ENCODE measurements at regions not wholly inside any gene's neighbourhood (a gene's known extent, or its start where the extent isn't known, plus 50 kb on each side); places are given as distances from the start of the nearest gene placed in this dataset.

- no peaks in the 10 kb centered on the region for H3K9me3 Mint-ChIP-seq
- POLR2A ChIA-PET, result no interaction called here
Observed at GRCh38 chr11:86180423-86180822, 64.1 kb upstream of the EED start.

GRCh38 chr11:86179646-86180064 is 64.9 kb upstream of the EED start:
- ATAC-seq (ENCODE audit: poor library complexity) (no peak), DNase-seq (no peak)
- H3K4me3 Mint-ChIP-seq, result no peak overlapping the region
- TF ChIP-seq CTCF (IDR thresholded peaks at IDR 0.05), result no peak
- H3K36me3 Mint-ChIP-seq (ENCODE audit: low read depth), result no peaks in the 10 kb centered on the region
- peaks cover 12% of the 10 kb centered on the region for H3K4me1 ChIP-seq (ENCODE audit: insufficient read depth, low read length)
- no peaks in the 10 kb centered on the region for H3K9me3 ChIP-seq (ENCODE audit: control insufficient read depth in 1 of 2, insufficient read depth in 1 of 2, low read length in 2 of 2)
- no peak overlapping the region for H3K27ac Mint-ChIP-seq
- H3K27me3 ChIP-seq (ENCODE audit: control insufficient read depth in 1 of 2, insufficient read depth in 2 of 2, low read length in 2 of 2), result no peaks in the 10 kb centered on the region
- H3K36me3 ChIP-seq (ENCODE audit: insufficient read depth, low read length), result no peaks in the 10 kb centered on the region
- intact Hi-C loops (cut with DNase I, micrococcal nuclease), result loop anchor here in 1 of 2 experiments (5.0 kb wide), 1 partner anchor 92 kb away; no protein-coding TSS in a partner anchor
- ChIA-PET CTCF (no interaction called here), POLR2A (no interaction called here)
- no peaks in the 10 kb centered on the region for H3K27me3 Mint-ChIP-seq
- no peak overlapping the region for H3K27ac ChIP-seq (ENCODE audit: low read depth in 1 of 2, low read length in 2 of 2)
- no peaks in the 10 kb centered on the region for H3K9me3 Mint-ChIP-seq
- H3K4me1 Mint-ChIP-seq (ENCODE audit: low read depth), result no peaks in the 10 kb centered on the region
- H3K4me3 ChIP-seq (ENCODE audit: low read length), result no peak overlapping the region

More at GRCh38 chr11:86180423-86180822, 64.1 kb upstream of the EED start:
- Histone ChIP-seq H3K27me3 (ENCODE audit: control insufficient read depth in 1 of 2, insufficient read depth in 2 of 2, low read length in 2 of 2) (no peaks in the 10 kb centered on the region), H3K4me1 (ENCODE audit: insufficient read depth, low read length) (peaks cover 12% of the 10 kb centered on the region), H3K9me3 (ENCODE audit: control insufficient read depth in 1 of 2, insufficient read depth in 1 of 2, low read length in 2 of 2) (no peaks in the 10 kb centered on the region), H3K27ac (ENCODE audit: low read depth in 1 of 2, low read length in 2 of 2) (no peak overlapping the region), H3K36me3 (ENCODE audit: insufficient read depth, low read length) (no peaks in the 10 kb centered on the region), H3K4me3 (ENCODE audit: low read length) (no peak overlapping the region)
- CTCF ChIA-PET, result no interaction called here
- Mint-ChIP-seq H3K27ac (no peak overlapping the region), H3K36me3 (ENCODE audit: low read depth) (no peaks in the 10 kb centered on the region), H3K4me1 (ENCODE audit: low read depth) (no peaks in the 10 kb centered on the region), H3K27me3 (no peaks in the 10 kb centered on the region), H3K4me3 (no peak overlapping the region)
- ATAC-seq (ENCODE audit: poor library complexity) (no peak), DNase-seq (no peak)
- no peak for TF ChIP-seq CTCF (IDR thresholded peaks at IDR 0.05)
- intact Hi-C loops (cut with DNase I, micrococcal nuclease), result no loop called here

GRCh38 chr11:86177302-86177701 is 67.3 kb upstream of the EED start:
- no peaks in the 10 kb centered on the region for H3K36me3 ChIP-seq (ENCODE audit: insufficient read depth, low read length)
- Mint-ChIP-seq H3K27ac (no peak overlapping the region), H3K27me3 (no peaks in the 10 kb centered on the region), H3K4me1 (ENCODE audit: low read depth) (no peaks in the 10 kb centered on the region), H3K36me3 (ENCODE audit: low read depth) (no peaks in the 10 kb centered on the region), H3K9me3 (no peaks in the 10 kb centered on the region), H3K4me3 (no peak overlapping the region)
- TF ChIP-seq CTCF (IDR thresholded peaks at IDR 0.05), result no peak
- ChIA-PET POLR2A (no interaction called here), CTCF (no interaction called here)
- DNase-seq (no peak), ATAC-seq (ENCODE audit: poor library complexity) (no peak)
- H3K9me3 ChIP-seq (ENCODE audit: control insufficient read depth in 1 of 2, insufficient read depth in 1 of 2, low read length in 2 of 2), result no peaks in the 10 kb centered on the region
- H3K27ac ChIP-seq (ENCODE audit: low read depth in 1 of 2, low read length in 2 of 2), result no peak overlapping the region
- intact Hi-C loops (cut with DNase I, micrococcal nuclease), result loop anchor here in 1 of 2 experiments (5.0 kb wide), 1 partner anchor 90 kb away; no protein-coding TSS in a partner anchor
- H3K27me3 ChIP-seq (ENCODE audit: control insufficient read depth in 1 of 2, insufficient read depth in 2 of 2, low read length in 2 of 2), result no peaks in the 10 kb centered on the region
- no peak overlapping the region for H3K4me3 ChIP-seq (ENCODE audit: low read length)
- H3K4me1 ChIP-seq (ENCODE audit: insufficient read depth, low read length), result no peaks in the 10 kb centered on the region
